Panc1 (cell line): ENCODE measurements at regions not wholly inside any gene's neighbourhood (a gene's known extent, or its start where the extent isn't known, plus 50 kb on each side); places are given as distances from the start of the nearest gene placed in this dataset.

Experiments
- ATAC-seq: fragments of 200-7000 bp; cut with Tn5 transposase; 2 replicates; pipeline ENCODE4 v1.9.1; 2020; ENCODE audit warnings: mild to moderate bottlenecking, moderate library complexity
- BruUV-seq: library from RNA; stranded (reverse); fragments of 400-500 nt; replicated peaks from 2 replicates; lab custom pipeline; 2021; lab: Mats Ljungman, UMichigan
- CTCF ChIA-PET: fragments of 300-600 bp; sonication (Branson Sonifier 250); formaldehyde crosslinking; loops from one replicate; lab custom pipeline; 2022; ENCODE audit warnings: antibody characterized with exemption; lab: Charles Lee
- POLR2A ChIA-PET: fragments of 300-600 bp; sonication (Branson Sonifier 250); formaldehyde crosslinking; loops from one replicate; lab custom pipeline; 2022; ENCODE audit warnings: antibody characterized with exemption; lab: Charles Lee
- DNase-seq: peaks from one replicate; pipeline ENCODE4 v3.0.0-alpha.2; 2010; ENCODE audit warnings: low read depth, low spot score
- H3K27ac ChIP-seq: 2 replicates; pipeline ENCODE4 v1.5.1; 2011; ENCODE audit warnings: mild to moderate bottlenecking, low read length, inconsistent platforms
- H3K27me3 ChIP-seq: fragments of 200-500 bp; sonication (Bioruptor generic); 2 replicates; pipeline ENCODE4 v1.6.0; 2014; ENCODE audit warnings: low read length, inconsistent platforms; ENCODE audit not compliant: control insufficient read depth, insufficient read depth
- H3K36me3 ChIP-seq: fragments of 200-500 bp; sonication (Bioruptor generic); 2 replicates; pipeline ENCODE4 v1.5.1; 2014; ENCODE audit warnings: inconsistent platforms, mild to moderate bottlenecking, low read length, moderate library complexity; ENCODE audit not compliant: control insufficient read depth, insufficient read depth
- H3K4me1 ChIP-seq: 2 replicates; pipeline ENCODE4 v1.5.1; 2011; ENCODE audit warnings: inconsistent platforms, mild to moderate bottlenecking, low read length, moderate library complexity; ENCODE audit not compliant: control insufficient read depth, insufficient read depth
- H3K4me3 ChIP-seq, 2 experiments: 2 replicates each; pipeline ENCODE4 v1.5.1; 2011 to 2012; ENCODE audit warnings: low read depth in 2 of 2, low read length in 2 of 2, mild to moderate bottlenecking in 2 of 2, inconsistent platforms in 1 of 2, moderate library complexity in 1 of 2
- H3K9me3 ChIP-seq: fragments of 200-500 bp; sonication (Bioruptor generic); 2 replicates; pipeline ENCODE4 v1.5.1; 2014; ENCODE audit warnings: low read depth, mild to moderate bottlenecking, inconsistent platforms, low read length, moderate library complexity; ENCODE audit not compliant: control insufficient read depth, insufficient read depth
- POLR2AphosphoS5 ChIP-seq: IDR thresholded peaks from 2 replicates; pipeline ENCODE4 v1.6.1; 2012; ENCODE audit warnings: mild to moderate bottlenecking, low read depth, low read length, moderate library complexity
- SIN3A ChIP-seq: IDR thresholded peaks from 2 replicates; pipeline ENCODE4 v1.6.1; 2012; ENCODE audit warnings: low read depth, mild to moderate bottlenecking, low read length, moderate library complexity, borderline replicate concordance; ENCODE audit not compliant: insufficient read depth
- TCF7L2 ChIP-seq: IDR thresholded peaks from 2 replicates; pipeline ENCODE4 v1.6.1; 2011; ENCODE audit warnings: mild to moderate bottlenecking, low read depth, low read length, inconsistent platforms
- in situ Hi-C: cut with HindIII; loops from 2 replicates; pipeline ENCODE4 v1.10.0; 2016; ENCODE audit warnings: low sequenced_read_pairs, low pct_unique_long_range_greater_than_20kb
- intact Hi-C: fragments of 100-400 bp; cut with micrococcal nuclease; formaldehyde crosslinking; loops from one replicate; pipeline ENCODE4 v1.10.0; 2022; ENCODE audit not compliant: unreplicated experiment
- TF ChIP-seq, protein P1 (sequence below), 2 experiments: IDR thresholded peaks; 2 replicates each; pipeline ENCODE4 v1.6.1; 2011 to 2012; ENCODE audit warnings: low read depth in 2 of 2, control low read depth in 1 of 2, low read length in 1 of 2, mild to moderate bottlenecking in 1 of 2, moderate library complexity in 1 of 2; ENCODE audit not compliant: insufficient read depth in 1 of 2
- TF ChIP-seq, protein P2 (sequence below): fragments of 450-650 bp; IDR thresholded peaks from 2 replicates; pipeline ENCODE4 v1.5.1; 2017; ENCODE audit warnings: mild to moderate bottlenecking

GRCh38 chr5:174800435-174800834 lies 76.1 kb downstream of the MSX2 start:
- no TSS peak for BruUV-seq
- H3K4me1 ChIP-seq, result no peaks in the 10 kb centered on the region; the same call in 1 of the 2 replicates
- ATAC-seq, result no peak
- in situ Hi-C loops (no loop called here), intact Hi-C loops (no loop called here)
- no peak for DNase-seq
- POLR2A ChIA-PET, result no interaction called here
- TF ChIP-seq POLR2AphosphoS5, result no peak
- TF ChIP-seq, protein P1, sequence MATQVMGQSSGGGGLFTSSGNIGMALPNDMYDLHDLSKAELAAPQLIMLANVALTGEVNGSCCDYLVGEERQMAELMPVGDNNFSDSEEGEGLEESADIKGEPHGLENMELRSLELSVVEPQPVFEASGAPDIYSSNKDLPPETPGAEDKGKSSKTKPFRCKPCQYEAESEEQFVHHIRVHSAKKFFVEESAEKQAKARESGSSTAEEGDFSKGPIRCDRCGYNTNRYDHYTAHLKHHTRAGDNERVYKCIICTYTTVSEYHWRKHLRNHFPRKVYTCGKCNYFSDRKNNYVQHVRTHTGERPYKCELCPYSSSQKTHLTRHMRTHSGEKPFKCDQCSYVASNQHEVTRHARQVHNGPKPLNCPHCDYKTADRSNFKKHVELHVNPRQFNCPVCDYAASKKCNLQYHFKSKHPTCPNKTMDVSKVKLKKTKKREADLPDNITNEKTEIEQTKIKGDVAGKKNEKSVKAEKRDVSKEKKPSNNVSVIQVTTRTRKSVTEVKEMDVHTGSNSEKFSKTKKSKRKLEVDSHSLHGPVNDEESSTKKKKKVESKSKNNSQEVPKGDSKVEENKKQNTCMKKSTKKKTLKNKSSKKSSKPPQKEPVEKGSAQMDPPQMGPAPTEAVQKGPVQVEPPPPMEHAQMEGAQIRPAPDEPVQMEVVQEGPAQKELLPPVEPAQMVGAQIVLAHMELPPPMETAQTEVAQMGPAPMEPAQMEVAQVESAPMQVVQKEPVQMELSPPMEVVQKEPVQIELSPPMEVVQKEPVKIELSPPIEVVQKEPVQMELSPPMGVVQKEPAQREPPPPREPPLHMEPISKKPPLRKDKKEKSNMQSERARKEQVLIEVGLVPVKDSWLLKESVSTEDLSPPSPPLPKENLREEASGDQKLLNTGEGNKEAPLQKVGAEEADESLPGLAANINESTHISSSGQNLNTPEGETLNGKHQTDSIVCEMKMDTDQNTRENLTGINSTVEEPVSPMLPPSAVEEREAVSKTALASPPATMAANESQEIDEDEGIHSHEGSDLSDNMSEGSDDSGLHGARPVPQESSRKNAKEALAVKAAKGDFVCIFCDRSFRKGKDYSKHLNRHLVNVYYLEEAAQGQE (IDR thresholded peaks at IDR 0.05; ENCODE audit: insufficient read depth in 1 of 2, low read depth in 2 of 2, low read length in 1 of 2), result no peak
- TF ChIP-seq, protein P2, sequence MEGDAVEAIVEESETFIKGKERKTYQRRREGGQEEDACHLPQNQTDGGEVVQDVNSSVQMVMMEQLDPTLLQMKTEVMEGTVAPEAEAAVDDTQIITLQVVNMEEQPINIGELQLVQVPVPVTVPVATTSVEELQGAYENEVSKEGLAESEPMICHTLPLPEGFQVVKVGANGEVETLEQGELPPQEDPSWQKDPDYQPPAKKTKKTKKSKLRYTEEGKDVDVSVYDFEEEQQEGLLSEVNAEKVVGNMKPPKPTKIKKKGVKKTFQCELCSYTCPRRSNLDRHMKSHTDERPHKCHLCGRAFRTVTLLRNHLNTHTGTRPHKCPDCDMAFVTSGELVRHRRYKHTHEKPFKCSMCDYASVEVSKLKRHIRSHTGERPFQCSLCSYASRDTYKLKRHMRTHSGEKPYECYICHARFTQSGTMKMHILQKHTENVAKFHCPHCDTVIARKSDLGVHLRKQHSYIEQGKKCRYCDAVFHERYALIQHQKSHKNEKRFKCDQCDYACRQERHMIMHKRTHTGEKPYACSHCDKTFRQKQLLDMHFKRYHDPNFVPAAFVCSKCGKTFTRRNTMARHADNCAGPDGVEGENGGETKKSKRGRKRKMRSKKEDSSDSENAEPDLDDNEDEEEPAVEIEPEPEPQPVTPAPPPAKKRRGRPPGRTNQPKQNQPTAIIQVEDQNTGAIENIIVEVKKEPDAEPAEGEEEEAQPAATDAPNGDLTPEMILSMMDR, result no peak
- no peak for TF ChIP-seq SIN3A
- TF ChIP-seq TCF7L2, result no peak
- H3K9me3 ChIP-seq, result no peaks in the 10 kb centered on the region
- CTCF ChIA-PET, result no interaction called here
- peaks cover 5% of the 10 kb centered on the region; the same call in 1 of the 2 replicates for H3K27me3 ChIP-seq
- no peaks in the 10 kb centered on the region for H3K36me3 ChIP-seq
- no peak overlapping the region for H3K27ac ChIP-seq
- no peak overlapping the region for H3K4me3 ChIP-seq

GRCh38 chr5:174799121-174799520 lies 74.7 kb downstream of the MSX2 start:
- in situ Hi-C loops, result no loop called here
- CTCF ChIA-PET, result no interaction called here

More at GRCh38 chr5:174799121-174799520, 74.7 kb downstream of the MSX2 start:
- H3K4me3 ChIP-seq, result no peak overlapping the region
- intact Hi-C loops, result no loop called here
- DNase-seq (no peak), ATAC-seq (no peak)
- no peaks in the 10 kb centered on the region; the same call in 1 of the 2 replicates for H3K4me1 ChIP-seq
- H3K27me3 ChIP-seq, result peaks cover 5% of the 10 kb centered on the region; the same call in 1 of the 2 replicates
- no peaks in the 10 kb centered on the region for H3K9me3 ChIP-seq
- POLR2A ChIA-PET, result no interaction called here
- no peak overlapping the region for H3K27ac ChIP-seq
- TF ChIP-seq, protein P1 (IDR thresholded peaks at IDR 0.05; ENCODE audit: insufficient read depth in 1 of 2, low read depth in 2 of 2, low read length in 1 of 2), result no peak
- TF ChIP-seq SIN3A (no peak), POLR2AphosphoS5 (no peak), TCF7L2 (no peak)
- TF ChIP-seq, protein P2, result no peak
- no peaks in the 10 kb centered on the region for H3K36me3 ChIP-seq
- BruUV-seq, result no TSS peak
